ENCODE measurements at regions not wholly inside any gene's neighbourhood (a gene's known extent, or its start where the extent isn't known, plus 50 kb on each side); places are given as distances from the start of the nearest gene placed in this dataset.

- DNase-seq, result no peak
- H3K27ac Mint-ChIP-seq, result no peak overlapping the region
- ATAC-seq, result no peak
- H3K4me3 Mint-ChIP-seq, result no peak overlapping the region
- H3K9me3 Mint-ChIP-seq, result peaks cover 3% of the 10 kb centered on the region
- H3K27me3 Mint-ChIP-seq, result peaks cover 2% of the 10 kb centered on the region
- H3K4me1 Mint-ChIP-seq, result no peaks in the 10 kb centered on the region
- no peaks in the 10 kb centered on the region for H3K36me3 Mint-ChIP-seq (ENCODE audit: low read depth)
Observed at GRCh38 chr5:35285011-35285410, 54.7 kb upstream of the PRLR start.

DNA sequence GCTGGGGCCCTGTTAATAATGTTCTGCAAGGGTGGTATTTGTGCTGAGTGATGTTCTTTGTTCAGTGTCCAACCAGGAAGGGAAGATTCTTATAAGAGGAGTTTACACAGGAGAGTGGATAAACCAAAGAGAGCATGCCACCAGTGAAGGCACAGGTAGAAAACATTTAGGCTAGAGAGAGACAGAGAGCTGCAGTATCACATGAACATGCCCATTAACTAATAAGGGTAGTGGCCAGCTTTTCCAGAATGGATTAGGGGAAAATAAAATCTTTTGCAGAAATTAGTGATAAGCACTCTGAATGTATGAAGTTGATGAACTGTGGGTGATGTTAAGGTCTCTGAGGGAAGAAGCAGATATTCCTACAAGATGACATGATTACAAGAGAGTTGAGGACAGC is 54.1 kb upstream of the PRLR start:
- Mint-ChIP-seq H3K4me1 (no peaks in the 10 kb centered on the region), H3K27ac (no peak overlapping the region)

DNA sequence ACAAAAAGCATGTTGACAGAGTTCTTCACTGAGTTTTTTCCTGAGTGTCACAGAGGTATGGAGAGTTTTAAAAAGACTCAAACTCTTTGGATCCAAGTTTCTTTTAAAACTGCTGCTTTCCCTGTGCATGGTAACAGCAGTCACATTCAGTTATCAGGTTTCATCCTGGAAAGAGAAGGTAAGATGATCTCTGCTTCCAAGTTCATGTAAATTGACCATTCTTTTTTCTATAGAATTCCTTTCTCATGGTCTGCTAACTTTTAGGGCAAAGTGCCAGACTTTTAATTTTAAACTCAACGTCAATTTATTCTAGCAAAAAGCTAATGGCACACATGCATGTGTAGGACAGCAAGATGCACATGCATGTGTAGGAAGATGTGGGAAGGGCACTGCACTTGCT is 52.5 kb upstream of the PRLR start:
- Mint-ChIP-seq H3K4me1 (no peaks in the 10 kb centered on the region), H3K27me3 (peaks cover 2% of the 10 kb centered on the region), H3K4me3 (no peak overlapping the region), H3K27ac (no peak overlapping the region), H3K36me3 (ENCODE audit: low read depth) (no peaks in the 10 kb centered on the region), H3K9me3 (peaks cover 3% of the 10 kb centered on the region)
- DNase-seq (no peak), ATAC-seq (no peak)

More for the DNA sequence above, 54.1 kb upstream of the PRLR start:
- DNase-seq, result no peak
- H3K9me3 Mint-ChIP-seq, result peaks cover 3% of the 10 kb centered on the region
- H3K27me3 Mint-ChIP-seq, result peaks cover 2% of the 10 kb centered on the region
- H3K4me3 Mint-ChIP-seq, result no peak overlapping the region
- no peak for ATAC-seq
- H3K36me3 Mint-ChIP-seq (ENCODE audit: low read depth), result no peaks in the 10 kb centered on the region

DNA sequence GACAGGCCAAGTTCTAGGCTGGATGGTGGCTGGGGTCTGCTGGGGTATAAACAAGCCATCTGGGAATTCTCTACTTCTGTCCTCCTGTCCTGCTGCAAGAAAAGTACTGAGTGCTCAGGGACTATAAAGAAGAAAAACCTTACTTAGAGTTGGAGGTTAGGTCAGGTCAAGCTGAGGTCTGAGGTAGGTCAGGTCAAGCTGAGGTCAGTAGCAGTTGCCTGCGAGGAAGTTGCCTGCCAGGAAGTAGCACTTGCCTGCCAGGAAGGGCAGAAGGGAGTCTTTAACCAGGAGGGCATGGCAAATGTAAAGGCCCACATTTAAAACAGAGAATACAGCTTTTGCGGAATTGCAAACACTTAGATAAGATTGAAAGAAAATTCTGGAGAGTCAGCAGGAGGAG is 51.3 kb upstream of the PRLR start:
- no peaks in the 10 kb centered on the region for H3K4me1 Mint-ChIP-seq
- no peak for DNase-seq
- H3K4me3 Mint-ChIP-seq, result no peak overlapping the region
- no peaks in the 10 kb centered on the region for H3K36me3 Mint-ChIP-seq (ENCODE audit: low read depth)
- peaks cover 3% of the 10 kb centered on the region for H3K9me3 Mint-ChIP-seq
- no peak overlapping the region for H3K27ac Mint-ChIP-seq
- no peaks in the 10 kb centered on the region for H3K27me3 Mint-ChIP-seq
- ATAC-seq, result no peak

All from activated naive CD8-positive, alpha-beta T cell treated with anti-CD3 and anti-CD28 coated beads, Interleukin-2, amount 50 U/mL, for 24 hours (primary cell).